Adrenal gland (tissue), 5 donors: ENCODE measurements at regions not wholly inside any gene's neighbourhood (a gene's known extent, or its start where the extent isn't known, plus 50 kb on each side); places are given as distances from the start of the nearest gene placed in this dataset.

ENCODE experiments used
- POLR2A ChIP-seq, 2 donors: fragments of 450-650 bp; IDR thresholded peaks; one replicate each; pipeline ENCODE4 v1.6.1; 2017; ENCODE audit warnings: antibody characterized with exemption in 2 of 2, mild to moderate bottlenecking in 2 of 2, moderate library complexity in 1 of 2
- TF ChIP-seq, protein P1 (sequence below), 6 experiments: fragments of 450-650 bp in 4 of 6; fragments of 200-600 bp in 2 of 6; sonication (generic) in 1 of 6; IDR thresholded peaks; 1 replicate in 5 of 6; 2 replicates in 1 of 6; pipeline versions ENCODE4 v1.5.1 to v1.8.0; 2016 to 2021; ENCODE audit warnings: antibody characterized with exemption in 6 of 6, mild to moderate bottlenecking in 2 of 6, moderate library complexity in 1 of 6
- donor health status: DM: no; HTN: no; CAD: no.

- TF ChIP-seq, protein P1, sequence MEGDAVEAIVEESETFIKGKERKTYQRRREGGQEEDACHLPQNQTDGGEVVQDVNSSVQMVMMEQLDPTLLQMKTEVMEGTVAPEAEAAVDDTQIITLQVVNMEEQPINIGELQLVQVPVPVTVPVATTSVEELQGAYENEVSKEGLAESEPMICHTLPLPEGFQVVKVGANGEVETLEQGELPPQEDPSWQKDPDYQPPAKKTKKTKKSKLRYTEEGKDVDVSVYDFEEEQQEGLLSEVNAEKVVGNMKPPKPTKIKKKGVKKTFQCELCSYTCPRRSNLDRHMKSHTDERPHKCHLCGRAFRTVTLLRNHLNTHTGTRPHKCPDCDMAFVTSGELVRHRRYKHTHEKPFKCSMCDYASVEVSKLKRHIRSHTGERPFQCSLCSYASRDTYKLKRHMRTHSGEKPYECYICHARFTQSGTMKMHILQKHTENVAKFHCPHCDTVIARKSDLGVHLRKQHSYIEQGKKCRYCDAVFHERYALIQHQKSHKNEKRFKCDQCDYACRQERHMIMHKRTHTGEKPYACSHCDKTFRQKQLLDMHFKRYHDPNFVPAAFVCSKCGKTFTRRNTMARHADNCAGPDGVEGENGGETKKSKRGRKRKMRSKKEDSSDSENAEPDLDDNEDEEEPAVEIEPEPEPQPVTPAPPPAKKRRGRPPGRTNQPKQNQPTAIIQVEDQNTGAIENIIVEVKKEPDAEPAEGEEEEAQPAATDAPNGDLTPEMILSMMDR (IDR thresholded peaks at IDR 0.05), result no peak
- no peak for TF ChIP-seq POLR2A (IDR thresholded peaks at IDR 0.05)
Observed at GRCh38 chrX:106401965-106402559, 209.7 kb upstream of the RADX start.
